CD14-positive monocyte (primary cell): ENCODE measurements at regions not wholly inside any gene's neighbourhood (a gene's known extent, or its start where the extent isn't known, plus 50 kb on each side); places are given as distances from the start of the nearest gene placed in this dataset.

Experiments
- DNase-seq, 3 donors: peaks; one replicate each; pipeline ENCODE4 v3.0.0-alpha.2; 2011 to 2022
- H2AFZ ChIP-seq: 2 replicates; pipeline ENCODE4 v1.6.0; 2012; ENCODE audit warnings: mild to moderate bottlenecking, low read depth, low read length, inconsistent platforms; ENCODE audit not compliant: insufficient read depth, poor library complexity, severe bottlenecking
- H3K27ac ChIP-seq, 2 donors: 1 replicate in 1 of 2; 2 replicates in 1 of 2; pipeline ENCODE4 v1.5.1; 2012 to 2013; ENCODE audit warnings: low read length in 2 of 2, control low read depth in 1 of 2, inconsistent platforms in 1 of 2, low read depth in 1 of 2, mild to moderate bottlenecking in 1 of 2
- H3K27me3 ChIP-seq, 2 donors: one replicate each; pipeline versions ENCODE4 v1.6.0 to v1.6.1; 2011 to 2013; ENCODE audit warnings: low read length in 2 of 2; ENCODE audit not compliant: control insufficient read depth in 2 of 2, insufficient read depth in 2 of 2
- H3K36me3 ChIP-seq, 2 donors: replicated peaks in 1 of 2; 1 replicate in 1 of 2; 2 replicates in 1 of 2; pipeline versions ENCODE4 v1.5.1 to v1.6.1; 2012 to 2013; ENCODE audit warnings: low read length in 2 of 2, control low read depth in 1 of 2, inconsistent platforms in 1 of 2, mild to moderate bottlenecking in 1 of 2; ENCODE audit not compliant: insufficient read depth in 2 of 2, control insufficient read depth in 1 of 2
- H3K4me1 ChIP-seq, 2 donors: 1 replicate in 1 of 2; 2 replicates in 1 of 2; pipeline versions ENCODE4 v1.5.1 to v1.6.1; 2012 to 2013; ENCODE audit warnings: low read length in 2 of 2, control low read depth in 1 of 2, inconsistent platforms in 1 of 2, mild to moderate bottlenecking in 1 of 2, moderate library complexity in 1 of 2; ENCODE audit not compliant: insufficient read depth in 2 of 2, control insufficient read depth in 1 of 2
- H3K4me2 ChIP-seq: replicated peaks from 2 replicates; pipeline ENCODE3; 2012; ENCODE audit warnings: low read length, moderate library complexity, mild to moderate bottlenecking; ENCODE audit not compliant: poor library complexity, severe bottlenecking; ENCODE audit errors: extremely low read depth
- H3K4me3 ChIP-seq, 3 experiments: fragments of 200-600 bp in 1 of 3; sonication (generic) in 1 of 3; replicated peaks in 1 of 3; 1 replicate in 2 of 3; 2 replicates in 1 of 3; pipeline ENCODE4 v1.5.1; 2011 to 2013; ENCODE audit warnings: low read length in 3 of 3, mild to moderate bottlenecking in 3 of 3, control low read depth in 2 of 3, low read depth in 2 of 3, inconsistent platforms in 1 of 3, moderate library complexity in 1 of 3
- H3K79me2 ChIP-seq: 2 replicates; pipeline ENCODE4 v1.6.0; 2012; ENCODE audit warnings: mild to moderate bottlenecking, control low read depth, inconsistent platforms, low read length, moderate library complexity; ENCODE audit not compliant: insufficient read depth
- H3K9ac ChIP-seq: 2 replicates; pipeline ENCODE4 v1.6.0; 2017; ENCODE audit warnings: low read length, mild to moderate bottlenecking; ENCODE audit not compliant: insufficient read depth, poor library complexity, severe bottlenecking
- H3K9me3 ChIP-seq, 2 donors: replicated peaks in 1 of 2; 1 replicate in 1 of 2; 2 replicates in 1 of 2; pipeline versions ENCODE4 v1.5.1 to v1.6.1; 2012 to 2013; ENCODE audit warnings: low read length in 2 of 2, control low read depth in 1 of 2; ENCODE audit not compliant: control insufficient read depth in 1 of 2, insufficient read depth in 1 of 2
- H4K20me1 ChIP-seq: 2 replicates; pipeline ENCODE4 v1.6.0; 2012; ENCODE audit warnings: mild to moderate bottlenecking, low read length, control low read depth, moderate library complexity; ENCODE audit not compliant: insufficient read depth
- H3K27ac Mint-ChIP-seq, 7 donors: one replicate each; pipeline ENCODE4 v1.8.0; 2020; ENCODE audit warnings: mild to moderate bottlenecking in 7 of 7, mixed read lengths in 7 of 7, moderate library complexity in 6 of 7, inconsistent platforms in 2 of 7
- H3K27me3 Mint-ChIP-seq, 3 donors: one replicate each; pipeline ENCODE4 v1.8.0; 2021 to 2022; ENCODE audit warnings: low read depth in 3 of 3, mild to moderate bottlenecking in 3 of 3, mixed read lengths in 3 of 3, moderate library complexity in 3 of 3, inconsistent platforms in 1 of 3
- H3K36me3 Mint-ChIP-seq, 2 donors: one replicate each; pipeline ENCODE4 v1.8.0; 2020; ENCODE audit warnings: mixed read lengths in 2 of 2, inconsistent platforms in 1 of 2, mild to moderate bottlenecking in 1 of 2
- H3K4me1 Mint-ChIP-seq: one replicate; pipeline ENCODE4 v1.8.0; 2020; ENCODE audit warnings: mild to moderate bottlenecking, mixed read lengths
- H3K4me3 Mint-ChIP-seq, 2 donors: one replicate each; pipeline ENCODE4 v1.8.0; 2020; ENCODE audit warnings: mild to moderate bottlenecking in 2 of 2, mixed read lengths in 2 of 2, moderate library complexity in 1 of 2
- H3K9me3 Mint-ChIP-seq, 7 donors: one replicate each; pipeline ENCODE4 v1.8.0; 2020 to 2022; ENCODE audit warnings: mixed read lengths in 7 of 7, mild to moderate bottlenecking in 6 of 7, moderate library complexity in 6 of 7, inconsistent platforms in 2 of 7
- CTCF ChIP-seq: fragments of 200-600 bp; IDR thresholded peaks from one replicate; pipeline ENCODE4 v1.8.0; 2022; ENCODE audit warnings: antibody characterized with exemption, mild to moderate bottlenecking
- WGBS: methylation state at CpG from one replicate; pipeline ENCODE4 v1.1.5; 2013; ENCODE audit warnings: missing lambda C conversion rate; ENCODE audit not compliant: insufficient coverage; 5-methylcytosine and 5-hydroxymethylcytosine counted together
- intact Hi-C, 2 donors: fragments of 100-400 bp; cut with micrococcal nuclease; formaldehyde crosslinking; loops; one replicate each; pipeline versions ENCODE4 v1.15.0 to v1.15.1; 2023

GRCh38 chr12:67855103-67855502 lies 134.1 kb upstream of the IFNG-AS1 start:
- TF ChIP-seq CTCF = no peak

GRCh38 chr12:67871231-67871630 lies 118.0 kb upstream of the IFNG-AS1 start:
- Histone ChIP-seq H3K9me3 (peaks cover 0 to 5% of the 10 kb centered on the region in 2 donors), H3K4me3 (no peak overlapping the region), H3K79me2 (no peaks in the 10 kb centered on the region), H4K20me1 (no peaks in the 10 kb centered on the region), H3K4me2 (no peak overlapping the region), H3K27ac (no peak overlapping the region), H3K27me3 (no peaks in the 10 kb centered on the region), H3K9ac (no peak overlapping the region), H3K4me1 (no peaks in the 10 kb centered on the region), H3K36me3 (no peaks in the 10 kb centered on the region), H2AFZ (no peak overlapping the region)
- intact Hi-C loops = no loop called here
- H3K27ac Mint-ChIP-seq = no peak overlapping the region
- H3K4me3 Mint-ChIP-seq = no peak overlapping the region
- 80% methylated on average over 1 of the region's 4 CpGs for WGBS
- peaks cover 2 to 14% (median 8%) of the 10 kb centered on the region in 7 donors for H3K9me3 Mint-ChIP-seq
- no peaks in the 10 kb centered on the region for H3K36me3 Mint-ChIP-seq
- H3K27me3 Mint-ChIP-seq = peaks cover 0 to 1% (median 0%) of the 10 kb centered on the region in 3 donors
- no peak for DNase-seq
- H3K4me1 Mint-ChIP-seq = no peaks in the 10 kb centered on the region
- no peak for TF ChIP-seq CTCF

More at GRCh38 chr12:67855103-67855502, 134.1 kb upstream of the IFNG-AS1 start:
- Histone ChIP-seq H3K9me3 (peaks cover 0 to 4% of the 10 kb centered on the region in 2 donors), H3K4me3 (no peak overlapping the region), H3K9ac (no peak overlapping the region), H2AFZ (no peak overlapping the region), H3K36me3 (no peaks in the 10 kb centered on the region), H3K79me2 (no peaks in the 10 kb centered on the region), H3K4me1 (no peaks in the 10 kb centered on the region), H3K27me3 (no peaks in the 10 kb centered on the region), H4K20me1 (no peaks in the 10 kb centered on the region), H3K4me2 (no peak overlapping the region), H3K27ac (no peak overlapping the region)
- Mint-ChIP-seq H3K27ac (no peak overlapping the region), H3K4me3 (no peak overlapping the region), H3K36me3 (no peaks in the 10 kb centered on the region), H3K9me3 (peaks cover 0 to 8% (median 3%) of the 10 kb centered on the region in 7 donors), H3K4me1 (no peaks in the 10 kb centered on the region), H3K27me3 (peaks cover 0 to 3% (median 3%) of the 10 kb centered on the region in 3 donors)
- DNase-seq = no peak
- intact Hi-C loops = no loop called here
